GM20000 (cell line): ENCODE measurements at regions not wholly inside any gene's neighbourhood (a gene's known extent, or its start where the extent isn't known, plus 50 kb on each side); places are given as distances from the start of the nearest gene placed in this dataset.

Experiments
- DNase-seq: peaks from one replicate; pipeline ENCODE4 v3.0.0; 2012; ENCODE audit warnings: low spot score
- CTCF ChIP-seq: IDR thresholded peaks from 2 replicates; pipeline ENCODE4 v1.5.1; 2012; ENCODE audit warnings: mild to moderate bottlenecking, control low read depth; ENCODE audit errors: extremely low read depth, missing control alignments

- no peak for TF ChIP-seq CTCF
- no peak for DNase-seq
These were observed 478.1 kb upstream of the MAP2 start for GRCh38 chr2:208945719-208946256.

GRCh38 chr2:208948073-208948472 is 475.8 kb upstream of the MAP2 start:
- DNase-seq, result no peak
- no peak for TF ChIP-seq CTCF

- TF ChIP-seq CTCF, result no peak
These were observed 453.8 kb upstream of the MAP2 start for GRCh38 chr2:208970070-208970469.

GRCh38 chr2:208977582-208977981 is 446.3 kb upstream of the MAP2 start:
- no peak for DNase-seq
- no peak for TF ChIP-seq CTCF

More at GRCh38 chr2:208970070-208970469, 453.8 kb upstream of the MAP2 start:
- DNase-seq, result no peak

- no peak for DNase-seq
- no peak for TF ChIP-seq CTCF
These were observed 444.9 kb upstream of the MAP2 start for GRCh38 chr2:208978946-208979345.

- no peak for DNase-seq
- TF ChIP-seq CTCF, result no peak
These were observed 443.5 kb upstream of the MAP2 start for GRCh38 chr2:208980321-208980720.

GRCh38 chr2:208982831-208983230 is 441.0 kb upstream of the MAP2 start:
- no peak for DNase-seq
- TF ChIP-seq CTCF, result no peak

GRCh38 chr2:208983486-208983885 is 440.4 kb upstream of the MAP2 start:
- TF ChIP-seq CTCF, result no peak
- DNase-seq, result no peak
